Choroid plexus epithelial cell (primary cell): ENCODE measurements at regions not wholly inside any gene's neighbourhood (a gene's known extent, or its start where the extent isn't known, plus 50 kb on each side); places are given as distances from the start of the nearest gene placed in this dataset.

Source experiments
- DNase-seq: peaks from one replicate; pipeline ENCODE4 v3.0.0-alpha.2; 2010; ENCODE audit warnings: low read depth
- H3K4me3 ChIP-seq: 2 replicates; pipeline ENCODE4 v1.5.1; 2011; ENCODE audit warnings: low read depth, mild to moderate bottlenecking, control low read depth, low read length, moderate library complexity
- CTCF ChIP-seq: conservative IDR thresholded peaks from 2 replicates; pipeline ENCODE4 v1.5.1; 2011; ENCODE audit warnings: low read depth, mild to moderate bottlenecking, control low read depth, inconsistent platforms, low read length, moderate library complexity

- no peak for DNase-seq
- no peak overlapping the region for H3K4me3 ChIP-seq
- no peak for TF ChIP-seq CTCF
Observed at GRCh38 chr6:168369786-168370185, 50.2 kb upstream of the DACT2 start.

GRCh38 chr6:168370310-168370991 is 50.9 kb upstream of the DACT2 start:
- H3K4me3 ChIP-seq, result no peak overlapping the region
- peak; percentile 41 for DNase-seq
- TF ChIP-seq CTCF, result peak; percentile 71

- no peak for DNase-seq
- no peak for TF ChIP-seq CTCF
- H3K4me3 ChIP-seq, result no peak overlapping the region
Observed at GRCh38 chr6:168371185-168371584, 51.6 kb upstream of the DACT2 start.

GRCh38 chr6:168371618-168371980 is 52.0 kb upstream of the DACT2 start:
- no peak for DNase-seq
- no peak overlapping the region for H3K4me3 ChIP-seq
- TF ChIP-seq CTCF, result no peak

- no peak for TF ChIP-seq CTCF
- no peak overlapping the region for H3K4me3 ChIP-seq
- no peak for DNase-seq
Observed at GRCh38 chr6:168371981-168372711, 52.6 kb upstream of the DACT2 start.

GRCh38 chr6:168372889-168373288 is 53.3 kb upstream of the DACT2 start:
- no peak overlapping the region for H3K4me3 ChIP-seq
- TF ChIP-seq CTCF, result no peak
- no peak for DNase-seq

- no peak for TF ChIP-seq CTCF
- DNase-seq, result no peak
- no peak overlapping the region for H3K4me3 ChIP-seq
Observed at GRCh38 chr6:168373389-168373788, 53.8 kb upstream of the DACT2 start.
